Smooth muscle cell of the brain vasculature (primary cell): ENCODE measurements at regions not wholly inside any gene's neighbourhood (a gene's known extent, or its start where the extent isn't known, plus 50 kb on each side); places are given as distances from the start of the nearest gene placed in this dataset.
A peak's percentile ranks its signal among the peaks of the same experiment; 100 is the strongest.

Source experiments
- DNase-seq: peaks from one replicate; pipeline ENCODE4 v3.0.0-alpha.2; 2012; ENCODE audit warnings: low read depth, low spot score

DNA sequence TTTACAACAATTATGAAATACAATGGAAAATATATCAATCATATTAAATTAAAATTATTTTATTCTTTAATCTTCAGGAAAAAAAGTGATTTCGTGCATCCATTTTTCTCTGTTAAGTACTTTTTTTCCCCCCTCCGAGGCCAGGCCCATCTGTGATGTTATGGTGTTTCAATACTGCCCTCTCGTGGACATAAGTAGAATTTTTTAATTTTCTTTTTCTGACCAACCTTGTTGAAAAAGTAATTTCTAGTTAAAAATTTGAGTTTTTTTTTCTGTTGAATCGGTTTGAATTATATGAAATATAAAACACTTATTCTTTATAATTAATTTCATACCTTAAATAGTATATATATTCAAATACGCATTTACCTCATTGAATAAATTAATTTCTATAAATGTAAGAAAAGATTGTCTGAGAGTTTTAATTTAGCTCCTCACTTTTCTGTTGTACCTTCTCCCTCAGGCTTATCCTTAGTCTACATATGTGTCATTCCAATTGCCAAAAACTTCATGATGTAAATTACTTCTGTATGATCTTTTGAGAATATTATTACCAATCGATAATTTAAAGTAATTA is 175.8 kb upstream of the TECRL start:
- no peak for DNase-seq

DNA sequence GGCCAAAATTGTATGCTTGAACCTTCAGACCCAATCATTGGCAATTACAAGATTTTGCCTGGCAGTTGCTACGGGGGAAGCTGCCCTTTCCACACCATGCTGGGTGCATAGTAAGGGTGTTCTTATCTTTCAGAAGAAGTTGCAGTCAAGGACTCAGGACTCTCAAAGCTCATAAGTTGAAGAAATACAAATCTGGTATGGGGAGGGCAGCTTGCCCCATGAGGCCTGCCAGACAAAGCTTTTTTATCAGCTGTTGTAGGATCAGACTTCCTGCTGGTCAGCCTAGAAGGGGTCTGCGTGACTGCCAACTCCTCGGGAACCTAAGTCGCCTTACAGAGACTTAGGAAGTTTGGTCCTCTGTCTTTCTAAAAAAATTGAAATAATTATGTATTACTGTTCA is 174.9 kb upstream of the TECRL start:
- DNase-seq, result no peak

DNA sequence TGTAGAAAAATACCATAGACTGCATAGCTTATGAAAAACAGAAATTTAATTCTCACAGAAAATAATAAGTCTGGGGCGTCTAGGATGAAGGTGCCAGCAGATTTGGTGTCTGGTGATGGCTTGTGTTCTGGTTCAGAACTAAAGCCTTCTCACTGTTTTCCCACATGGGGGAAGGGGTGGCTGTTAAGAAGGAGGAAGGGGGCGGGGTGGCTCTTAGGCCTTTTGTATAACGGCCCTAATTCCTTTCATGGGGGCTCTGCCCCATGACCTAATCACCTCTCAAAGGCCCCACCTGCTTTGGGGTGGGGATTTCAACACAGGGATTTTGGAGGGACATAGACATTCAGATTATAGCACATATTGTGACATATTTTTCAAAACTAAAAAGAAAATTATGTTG is 173.2 kb upstream of the TECRL start:
- DNase-seq, result no peak

DNA sequence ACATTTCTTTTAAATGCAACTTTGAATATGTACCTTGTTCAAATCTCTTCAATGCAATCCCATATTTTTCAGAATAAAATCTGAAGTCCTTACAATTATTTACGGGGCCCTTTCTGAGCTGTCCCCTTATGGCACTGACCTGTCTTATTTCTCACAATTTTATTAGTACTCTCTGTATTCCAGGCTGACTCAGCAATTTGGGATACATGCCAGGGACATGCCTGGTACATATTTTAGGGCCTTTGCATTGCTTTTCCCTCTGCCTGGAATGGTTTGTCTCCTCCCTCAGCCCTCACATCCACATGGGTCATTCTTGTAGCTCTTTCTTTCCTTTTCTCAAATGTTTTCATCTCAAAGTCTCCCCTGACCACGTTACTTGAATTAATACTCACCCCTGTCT is 172.2 kb upstream of the TECRL start:
- no peak for DNase-seq

DNA sequence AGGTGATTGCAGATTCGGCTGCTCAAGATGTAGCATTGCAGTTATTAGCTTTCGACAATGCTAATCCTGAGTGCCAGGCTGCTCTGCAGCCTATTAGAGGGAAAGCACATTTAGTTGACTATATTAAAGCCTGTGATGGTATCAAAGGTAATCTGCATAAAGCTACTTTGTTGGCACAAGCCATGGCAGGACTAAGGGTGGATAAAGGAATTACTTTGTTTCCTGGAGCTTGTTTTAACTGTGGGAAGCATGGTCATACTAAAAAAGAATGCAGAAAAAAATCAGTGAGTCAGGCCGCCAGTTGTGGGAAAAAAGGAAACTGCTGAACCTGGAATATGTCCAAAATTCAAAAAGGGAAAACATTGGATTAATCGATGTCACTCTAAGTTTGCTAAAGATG is 154.9 kb upstream of the TECRL start:
- DNase-seq, result no peak

DNA sequence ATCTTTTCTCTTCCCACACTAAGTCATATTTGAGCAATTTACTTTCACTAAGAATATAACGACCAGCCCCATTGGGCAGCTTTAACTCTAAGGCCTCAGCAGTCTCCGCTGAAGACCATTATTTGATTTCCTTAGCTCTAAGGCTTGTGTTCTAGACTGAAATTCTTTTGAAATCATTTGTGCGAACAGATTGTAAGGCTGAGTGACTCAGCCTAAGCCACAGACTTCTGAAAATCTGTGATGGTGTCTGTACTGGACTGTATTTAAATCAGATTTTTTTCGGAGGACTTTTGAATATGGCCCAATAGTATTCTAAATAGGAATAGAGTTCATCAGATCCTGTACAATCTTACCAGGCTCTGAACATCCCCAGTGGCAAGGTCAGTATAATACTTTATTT is 150.3 kb upstream of the TECRL start:
- DNase-seq, result no peak

DNA sequence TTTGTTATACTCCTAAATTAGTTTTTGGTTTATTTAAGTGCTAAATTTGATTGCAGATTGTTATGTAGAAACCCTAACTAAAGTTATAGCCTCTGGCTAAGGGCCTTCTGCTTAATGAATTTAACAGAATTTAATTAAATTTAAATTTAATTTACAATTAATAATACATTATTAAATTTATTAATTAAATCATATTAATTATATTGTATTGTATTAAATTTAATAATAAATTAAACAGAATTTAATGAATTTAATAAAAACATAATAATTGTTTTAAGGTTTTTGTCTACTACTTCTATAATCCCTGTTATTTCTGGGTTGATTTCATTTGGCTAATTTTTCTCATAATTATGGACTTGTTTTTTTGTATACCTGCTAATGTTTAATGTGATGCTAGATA is 141.9 kb upstream of the TECRL start:
- DNase-seq, result no peak

DNA sequence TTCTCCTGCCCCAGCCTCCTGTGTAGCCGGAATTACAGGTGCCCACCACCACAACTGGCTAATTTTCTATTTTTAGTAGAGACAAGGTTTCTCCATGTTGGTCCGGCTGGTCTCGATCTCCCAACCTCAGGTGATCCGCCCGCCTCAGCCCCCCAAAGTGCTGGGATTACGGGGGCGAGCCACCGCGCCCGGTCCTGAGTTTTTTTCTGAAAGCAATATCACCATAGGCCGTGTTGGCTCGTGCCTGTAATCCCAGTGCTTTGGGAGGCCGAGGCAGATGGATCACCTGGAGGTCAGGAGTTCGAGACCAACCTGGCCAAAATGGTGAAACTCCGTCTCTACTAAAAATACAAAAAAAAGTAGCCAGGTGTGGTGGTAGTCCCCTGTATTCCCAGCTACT is 136.3 kb upstream of the TECRL start:
- DNase-seq, result no peak

DNA sequence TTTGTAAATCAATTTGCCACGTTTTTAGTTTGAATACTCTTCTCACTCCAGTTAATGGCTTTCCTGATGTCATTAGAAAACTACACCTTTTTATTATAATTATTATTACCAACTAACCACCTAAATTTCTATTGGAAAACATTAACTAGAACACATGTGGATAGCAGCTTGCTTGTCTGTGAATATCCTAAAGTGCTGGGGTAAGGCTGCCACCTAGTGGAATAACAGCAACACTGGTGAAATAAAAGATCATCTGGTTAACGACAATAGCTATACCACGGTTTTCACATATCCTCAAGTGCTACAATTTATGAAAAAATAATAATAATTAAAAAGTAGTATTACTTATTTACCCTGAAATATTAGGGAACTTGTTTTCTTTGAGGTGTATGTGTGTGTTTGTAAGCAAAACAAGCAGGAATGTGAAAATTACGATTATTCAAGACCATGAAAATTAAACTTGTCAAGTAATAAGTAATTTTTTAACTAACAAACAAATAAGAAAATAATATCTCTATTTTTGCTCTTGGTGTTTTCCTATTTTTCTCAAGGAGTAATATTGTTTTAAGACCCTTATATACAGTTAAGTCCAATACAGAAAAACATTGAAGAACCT is 130.1 kb upstream of the TECRL start:
- peak; percentile 4 for DNase-seq

DNA sequence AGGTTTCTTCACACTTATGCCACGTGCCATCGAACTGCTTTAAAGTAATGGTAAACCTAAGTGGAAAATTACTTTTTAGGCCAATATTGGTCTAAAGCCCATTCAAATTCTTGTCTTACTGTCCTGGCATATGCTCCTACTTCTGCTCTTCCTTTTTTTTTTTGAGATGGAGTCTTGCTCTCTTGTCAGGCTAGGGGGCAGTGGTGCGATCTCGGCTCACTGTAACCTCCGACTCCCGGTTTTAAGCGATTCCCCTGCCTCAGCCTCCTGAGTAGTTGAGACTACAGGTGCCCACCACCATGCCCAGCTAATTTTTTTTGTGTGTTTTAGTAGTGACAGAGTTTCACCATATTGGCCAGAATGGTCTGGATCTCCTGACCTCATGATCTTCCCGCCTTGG is 129.0 kb upstream of the TECRL start:
- DNase-seq, result no peak

DNA sequence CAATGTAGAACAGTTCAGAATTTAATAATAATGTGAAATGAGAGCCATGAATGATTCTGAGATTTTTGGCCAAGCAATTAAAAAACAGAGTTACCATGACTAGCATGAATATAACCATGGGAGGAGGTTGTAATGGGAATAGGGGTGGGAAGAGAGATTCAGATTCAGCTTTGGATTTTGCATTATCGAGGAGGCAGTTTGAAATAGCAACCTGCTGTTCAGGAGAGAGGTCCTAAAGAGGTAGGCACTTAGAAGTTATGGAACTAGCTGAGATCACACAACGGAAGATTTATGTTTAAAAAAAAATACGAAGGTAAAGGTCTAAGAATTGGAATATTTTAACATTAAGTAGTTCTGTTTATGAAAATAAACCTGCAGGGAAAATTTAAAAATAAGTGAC is 124.4 kb upstream of the TECRL start:
- no peak for DNase-seq

DNA sequence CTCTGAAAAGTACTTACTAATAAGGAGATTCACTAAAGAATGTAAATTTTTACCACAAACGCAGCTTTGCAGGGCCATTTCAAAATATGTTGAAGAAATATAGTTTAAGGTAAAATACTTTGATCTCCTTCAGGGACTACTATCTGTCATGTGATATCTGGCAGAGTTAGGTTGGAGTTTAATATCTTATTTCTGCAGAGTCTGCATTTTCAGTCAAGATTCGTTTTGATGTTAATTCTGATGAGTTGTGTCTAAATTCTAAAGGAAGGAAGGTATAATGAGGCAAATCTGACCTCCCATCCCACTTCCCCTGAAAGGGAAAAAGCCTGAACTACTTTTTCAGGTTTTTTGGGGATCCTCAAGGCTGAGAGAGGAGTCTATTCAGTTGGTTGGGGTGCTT is 123.9 kb upstream of the TECRL start:
- DNase-seq, result no peak

DNA sequence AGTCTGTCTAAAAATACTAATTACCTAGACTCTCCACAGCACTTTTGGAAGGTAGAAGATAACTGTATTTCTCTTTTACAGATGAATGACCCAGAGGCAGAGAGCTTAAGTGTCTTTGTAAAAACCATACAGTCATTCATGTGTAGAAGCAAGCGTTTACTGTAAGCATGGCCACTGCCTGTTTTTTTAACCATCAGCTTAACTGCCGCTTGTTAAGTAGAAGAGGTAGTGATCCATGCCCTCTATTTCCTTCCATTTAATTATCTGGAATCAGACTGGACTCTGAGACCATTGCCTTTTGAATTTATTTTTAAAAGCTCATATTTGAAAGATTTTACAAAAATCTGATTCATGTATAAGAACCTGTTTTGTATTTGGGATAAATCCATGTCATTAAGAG is 111.2 kb upstream of the TECRL start:
- DNase-seq, result no peak

DNA sequence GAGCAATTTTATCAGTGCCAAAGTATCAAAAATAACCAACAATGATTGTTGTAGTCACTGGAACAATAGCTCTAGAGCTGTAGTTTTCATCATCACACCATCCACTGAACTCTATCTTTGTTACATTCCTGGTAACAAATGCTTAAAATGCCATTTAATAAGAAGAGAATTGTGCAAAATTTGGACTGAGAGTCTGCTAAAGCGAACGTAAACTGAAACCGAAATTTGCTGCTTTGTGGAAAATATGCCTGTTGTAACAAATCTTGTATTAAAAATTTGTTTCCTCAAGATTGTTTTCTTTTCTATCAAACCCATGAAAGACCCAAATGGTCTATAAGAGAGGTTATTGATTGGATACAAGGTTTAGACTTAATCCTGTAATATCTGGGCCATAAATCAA is 109.3 kb upstream of the TECRL start:
- DNase-seq, result no peak

DNA sequence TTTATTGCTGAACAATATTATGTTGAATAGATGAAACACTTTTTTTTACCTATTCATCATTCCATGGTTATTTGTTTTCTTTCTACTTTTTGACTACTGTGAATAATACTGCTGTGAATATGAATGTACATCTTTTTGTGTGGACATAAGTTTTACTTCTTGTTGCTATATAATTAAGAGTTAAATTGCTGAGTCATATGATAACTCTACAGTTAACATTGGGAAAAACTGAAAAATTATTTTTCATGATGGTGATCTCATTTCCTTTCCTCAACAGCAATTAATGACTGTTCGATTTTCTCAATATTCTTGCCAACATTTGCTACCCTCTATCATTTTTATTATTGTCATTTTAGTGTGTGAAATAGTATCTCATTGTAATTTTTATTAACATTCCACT is 106.9 kb upstream of the TECRL start:
- no peak for DNase-seq

DNA sequence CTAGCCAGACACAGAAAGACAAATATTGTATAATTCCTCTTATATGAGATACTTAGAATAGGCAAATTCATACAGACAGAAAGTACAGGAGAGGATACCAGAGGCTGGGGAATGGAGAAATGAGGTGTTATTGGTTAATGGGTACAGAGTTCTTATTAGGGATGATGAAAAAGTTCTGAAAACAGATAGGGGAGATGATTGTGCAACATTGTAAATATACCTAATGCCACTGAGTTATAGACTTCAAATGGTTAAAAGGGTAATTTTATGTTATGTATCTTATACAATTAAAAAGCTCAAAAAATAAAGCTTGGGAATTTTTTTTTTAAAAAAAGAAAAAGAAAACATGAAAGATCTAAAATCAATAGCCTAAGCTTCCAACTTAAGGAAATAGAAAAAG is 98.8 kb upstream of the TECRL start:
- no peak for DNase-seq

DNA sequence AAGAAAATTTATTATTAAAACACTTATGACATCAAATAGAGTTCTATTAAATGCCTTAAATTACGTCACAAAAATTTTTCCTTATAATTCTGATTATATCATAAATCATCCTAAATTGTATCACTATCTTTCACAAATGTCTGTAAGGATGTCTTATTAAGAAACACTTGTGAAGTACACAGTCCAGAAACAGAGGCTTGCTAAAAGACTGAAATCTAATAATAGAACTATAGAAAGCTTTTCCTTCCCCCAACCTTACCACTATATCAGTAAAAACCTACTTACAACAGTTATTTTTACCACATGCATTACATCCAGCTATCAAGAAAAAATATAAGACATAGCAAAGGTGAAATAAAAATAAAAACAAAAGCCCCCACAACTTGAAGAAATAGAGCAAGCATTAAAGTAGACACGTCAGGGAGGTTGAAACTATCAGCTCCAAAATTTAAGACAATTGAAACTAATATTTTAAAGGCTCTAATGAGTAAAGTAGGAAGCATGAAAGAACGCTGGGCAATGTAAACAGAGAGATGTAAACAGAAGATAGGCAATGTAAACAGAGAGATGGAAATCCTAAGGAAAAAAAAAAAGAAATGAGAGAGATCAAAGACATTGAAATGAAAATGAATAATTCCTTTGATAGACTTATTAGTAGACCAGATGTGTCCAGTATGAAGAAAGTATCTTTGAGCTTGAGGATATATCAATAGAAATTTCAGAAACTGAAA is 94.9 kb upstream of the TECRL start:
- DNase-seq, result no peak

DNA sequence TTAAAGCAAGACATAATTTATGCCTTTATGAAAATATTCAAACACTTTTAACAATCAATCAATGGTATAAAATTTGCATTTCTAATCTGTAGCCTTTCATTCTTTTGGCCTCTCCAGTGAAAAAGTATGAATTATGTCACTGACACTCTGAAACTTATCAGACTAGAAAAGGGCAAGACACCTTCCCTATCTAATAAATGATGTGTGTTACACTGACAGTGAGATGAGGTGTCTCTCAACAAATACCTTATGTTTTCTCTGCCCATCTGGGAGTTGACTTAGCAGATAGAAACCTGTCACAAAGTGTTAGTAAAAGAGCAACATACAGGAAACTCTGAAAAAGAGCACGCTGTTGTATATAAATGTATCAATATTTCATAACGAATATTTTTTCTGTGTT is 94.2 kb upstream of the TECRL start:
- DNase-seq, result no peak

DNA sequence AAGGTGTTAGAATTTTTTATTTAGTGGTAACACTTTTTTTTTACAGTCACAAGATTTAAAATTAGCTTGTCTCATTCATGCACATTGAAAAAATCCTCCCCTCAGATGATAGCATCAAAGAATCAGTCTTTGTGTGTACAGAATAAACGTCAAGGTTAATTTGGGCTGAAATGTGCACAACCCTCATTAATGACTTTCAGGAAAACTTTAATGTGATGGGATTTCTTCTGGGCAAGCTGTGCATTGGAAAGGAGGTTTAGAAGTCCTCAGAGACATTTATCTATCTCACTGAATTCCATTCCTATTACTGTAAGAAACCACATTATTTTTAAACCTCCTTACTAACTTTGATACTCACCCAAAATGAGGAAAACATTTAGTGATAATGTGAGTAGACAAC is 88.2 kb upstream of the TECRL start:
- no peak for DNase-seq

DNA sequence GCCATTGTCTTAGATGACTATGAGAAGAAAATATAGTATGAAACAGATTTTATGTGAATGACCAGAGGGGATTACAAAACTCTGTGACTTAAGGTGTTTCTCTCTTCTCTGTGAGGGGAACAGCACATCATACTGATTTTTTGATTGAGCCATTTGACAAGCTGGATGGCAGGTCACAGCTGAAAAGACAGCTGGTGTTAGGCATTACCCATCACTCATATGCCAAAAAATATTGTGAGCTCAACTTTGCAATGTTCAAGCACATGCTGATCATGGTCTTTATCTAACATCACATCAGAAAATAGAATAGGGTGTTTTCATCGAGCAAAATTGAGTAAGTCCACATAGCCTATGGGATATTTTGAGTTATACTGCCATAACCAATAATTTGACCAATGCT is 86.7 kb upstream of the TECRL start:
- no peak for DNase-seq

DNA sequence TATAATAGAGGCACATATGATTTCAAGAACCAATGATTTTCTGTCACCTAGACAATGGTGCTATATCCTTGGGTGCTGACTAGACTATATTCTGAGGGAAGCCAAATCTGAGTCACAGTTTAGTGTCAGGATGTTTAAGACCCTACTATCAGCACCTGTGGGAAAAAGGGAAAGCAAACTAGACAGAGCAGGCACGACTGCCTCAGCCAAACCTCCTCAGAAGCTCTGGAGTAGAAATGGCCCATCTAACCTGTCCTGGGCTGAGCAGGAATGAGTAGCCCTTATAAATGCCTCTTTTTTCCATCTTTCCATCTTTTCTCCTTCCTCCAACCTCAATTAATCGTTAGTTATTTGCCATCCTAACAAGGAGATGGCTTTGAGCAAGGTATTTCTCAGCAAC is 80.4 kb upstream of the TECRL start:
- no peak for DNase-seq

DNA sequence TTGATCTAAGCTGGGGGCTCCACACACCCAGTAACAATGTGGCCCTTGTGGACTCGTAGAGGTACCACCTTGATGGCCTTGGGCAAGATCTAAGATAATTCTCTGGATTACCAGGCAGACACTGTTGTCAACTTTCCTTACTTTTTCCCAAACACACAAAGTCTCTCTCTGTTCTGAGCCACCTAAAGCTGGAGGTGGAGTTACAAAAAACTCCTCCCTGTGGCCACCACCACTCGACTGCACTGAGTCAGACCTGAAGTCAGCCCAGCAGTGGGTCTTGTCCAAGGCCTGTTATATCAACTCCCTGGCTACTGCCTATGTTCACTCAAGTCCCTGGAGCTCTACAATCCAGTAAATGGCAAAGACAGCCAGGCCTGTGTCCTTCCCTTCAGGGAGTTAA is 70.1 kb upstream of the TECRL start:
- no peak for DNase-seq

DNA sequence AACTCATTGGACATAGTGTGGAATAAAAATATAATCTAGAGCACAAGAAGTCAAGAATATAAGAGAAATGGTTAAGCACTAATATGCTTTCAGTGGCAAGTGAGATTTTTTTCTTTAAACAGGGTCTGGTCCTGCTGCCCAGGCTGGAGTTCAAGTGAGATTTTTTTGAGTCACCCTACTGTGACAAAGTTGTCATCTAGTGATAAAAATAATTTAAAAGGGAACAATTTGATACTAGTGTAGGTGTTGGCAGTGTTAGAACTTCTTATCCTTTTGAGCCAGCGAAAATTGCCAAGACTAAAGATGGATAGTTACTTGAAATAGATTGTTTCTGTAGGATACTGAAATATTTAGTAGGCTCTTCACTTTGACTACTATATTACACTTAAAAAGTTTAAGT is 67.9 kb upstream of the TECRL start:
- DNase-seq, result no peak

DNA sequence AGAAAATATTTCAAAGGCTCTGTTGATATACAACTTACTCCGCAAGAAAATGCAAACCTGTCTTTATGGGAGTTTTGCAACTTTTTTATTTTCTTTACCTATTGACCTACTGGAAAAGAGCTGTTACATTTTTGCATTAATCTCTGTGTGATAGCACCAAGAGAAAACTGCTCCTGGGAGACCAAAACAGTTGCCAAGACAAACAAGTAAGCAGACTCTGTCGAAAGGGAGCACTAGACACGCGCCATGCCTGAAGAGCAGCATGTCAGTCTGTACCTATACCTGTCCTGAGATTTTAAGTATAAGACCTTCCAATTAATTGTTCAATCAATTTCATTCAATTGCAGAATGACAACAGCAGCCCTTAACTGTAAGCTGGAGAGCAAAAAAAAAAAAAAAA is 56.0 kb upstream of the TECRL start:
- DNase-seq, result no peak
